ENCODE measurements at regions not wholly inside any gene's neighbourhood (a gene's known extent, or its start where the extent isn't known, plus 50 kb on each side); places are given as distances from the start of the nearest gene placed in this dataset.

DNA sequence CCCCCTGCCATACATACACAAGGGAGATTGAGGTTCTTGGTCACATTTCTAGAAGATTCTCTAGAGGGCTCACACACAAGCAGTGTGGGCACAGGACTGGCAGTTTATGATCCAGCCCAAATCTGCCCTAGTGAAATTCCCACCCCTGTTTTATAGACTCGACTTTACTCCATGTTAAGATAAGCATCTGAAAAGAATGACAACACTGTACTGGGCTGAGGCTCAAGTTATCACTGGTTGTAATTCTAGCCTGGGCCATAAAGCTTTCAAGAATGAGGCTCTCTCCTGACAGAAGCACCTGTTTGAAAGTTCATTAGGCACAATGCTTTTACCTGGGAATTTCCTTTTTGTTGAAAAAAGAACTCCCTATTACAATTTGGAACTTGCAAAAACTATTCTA, 195.6 kb upstream of the GLI3 start:
- TF ChIP-seq, protein P1, sequence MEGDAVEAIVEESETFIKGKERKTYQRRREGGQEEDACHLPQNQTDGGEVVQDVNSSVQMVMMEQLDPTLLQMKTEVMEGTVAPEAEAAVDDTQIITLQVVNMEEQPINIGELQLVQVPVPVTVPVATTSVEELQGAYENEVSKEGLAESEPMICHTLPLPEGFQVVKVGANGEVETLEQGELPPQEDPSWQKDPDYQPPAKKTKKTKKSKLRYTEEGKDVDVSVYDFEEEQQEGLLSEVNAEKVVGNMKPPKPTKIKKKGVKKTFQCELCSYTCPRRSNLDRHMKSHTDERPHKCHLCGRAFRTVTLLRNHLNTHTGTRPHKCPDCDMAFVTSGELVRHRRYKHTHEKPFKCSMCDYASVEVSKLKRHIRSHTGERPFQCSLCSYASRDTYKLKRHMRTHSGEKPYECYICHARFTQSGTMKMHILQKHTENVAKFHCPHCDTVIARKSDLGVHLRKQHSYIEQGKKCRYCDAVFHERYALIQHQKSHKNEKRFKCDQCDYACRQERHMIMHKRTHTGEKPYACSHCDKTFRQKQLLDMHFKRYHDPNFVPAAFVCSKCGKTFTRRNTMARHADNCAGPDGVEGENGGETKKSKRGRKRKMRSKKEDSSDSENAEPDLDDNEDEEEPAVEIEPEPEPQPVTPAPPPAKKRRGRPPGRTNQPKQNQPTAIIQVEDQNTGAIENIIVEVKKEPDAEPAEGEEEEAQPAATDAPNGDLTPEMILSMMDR (IDR thresholded peaks at IDR 0.05), result no peak
- WGBS, 3 donors, result 8 to 12% (median 10%) methylated on average over 1 of the region's 1 CpG

DNA sequence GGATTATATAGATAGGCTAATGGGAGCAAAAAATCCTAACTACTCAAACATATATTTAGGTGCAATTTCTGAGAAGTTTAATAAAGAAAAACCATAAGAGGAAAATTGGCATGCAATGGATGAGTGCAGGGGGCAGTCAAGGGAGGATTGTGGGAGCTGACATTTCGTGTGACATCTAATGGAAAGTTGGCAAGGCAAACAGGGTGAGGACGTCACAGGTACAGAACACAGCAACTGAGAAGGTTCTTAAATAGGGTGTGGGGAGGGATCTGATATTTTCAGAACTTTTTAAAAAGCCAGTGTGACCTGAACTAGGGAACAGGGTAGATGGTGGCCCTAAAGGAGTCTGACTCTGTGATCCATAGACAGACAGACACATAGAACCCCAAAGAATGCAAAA, 194.9 kb upstream of the GLI3 start:
- Histone ChIP-seq H3K4me3 (no peak overlapping the region), H3K36me3 (ENCODE audit: insufficient read depth in 1 of 2, low read depth in 1 of 2) (no peaks in the 10 kb centered on the region), H3K27ac (no peak overlapping the region), H3K9me3 (no peaks in the 10 kb centered on the region), H3K4me1 (no peaks in the 10 kb centered on the region), H3K27me3 (ENCODE audit: insufficient read depth in 3 of 3, low read length in 2 of 3) (no peaks in the 10 kb centered on the region)
- ATAC-seq (no peak), DNase-seq (no peak)
- WGBS, 3 donors, result 25 to 37% (median 34%) methylated on average over 2 of the region's 2 CpGs
- TF ChIP-seq, protein P1 (IDR thresholded peaks at IDR 0.05), result no peak
- intact Hi-C loops (cut with DNase I), result no loop called here

More for the DNA sequence above, 195.6 kb upstream of the GLI3 start:
- H3K9me3 ChIP-seq, result no peaks in the 10 kb centered on the region
- no peak for ATAC-seq
- intact Hi-C loops (cut with DNase I), result no loop called here
- no peak overlapping the region for H3K27ac ChIP-seq
- no peaks in the 10 kb centered on the region for H3K27me3 ChIP-seq (ENCODE audit: insufficient read depth in 3 of 3, low read length in 2 of 3)
- H3K4me1 ChIP-seq, result no peaks in the 10 kb centered on the region
- no peaks in the 10 kb centered on the region for H3K36me3 ChIP-seq (ENCODE audit: insufficient read depth in 1 of 2, low read depth in 1 of 2)
- DNase-seq, result no peak
- no peak overlapping the region for H3K4me3 ChIP-seq

GRCh38 chr7:42429339-42429738, 192.3 kb upstream of the GLI3 start:
- no peak for ATAC-seq
- Histone ChIP-seq H3K27me3 (ENCODE audit: insufficient read depth in 3 of 3, low read length in 2 of 3) (no peaks in the 10 kb centered on the region), H3K4me1 (no peaks in the 10 kb centered on the region), H3K27ac (no peak overlapping the region), H3K4me3 (no peak overlapping the region), H3K9me3 (no peaks in the 10 kb centered on the region), H3K36me3 (ENCODE audit: insufficient read depth in 1 of 2, low read depth in 1 of 2) (no peaks in the 10 kb centered on the region)
- WGBS, 3 donors, result 66 to 72% (median 71%) methylated on average over 4 of the region's 4 CpGs
- TF ChIP-seq, protein P1 (IDR thresholded peaks at IDR 0.05), result no peak
- intact Hi-C loops (cut with DNase I), result no loop called here
- no peak for DNase-seq

DNA sequence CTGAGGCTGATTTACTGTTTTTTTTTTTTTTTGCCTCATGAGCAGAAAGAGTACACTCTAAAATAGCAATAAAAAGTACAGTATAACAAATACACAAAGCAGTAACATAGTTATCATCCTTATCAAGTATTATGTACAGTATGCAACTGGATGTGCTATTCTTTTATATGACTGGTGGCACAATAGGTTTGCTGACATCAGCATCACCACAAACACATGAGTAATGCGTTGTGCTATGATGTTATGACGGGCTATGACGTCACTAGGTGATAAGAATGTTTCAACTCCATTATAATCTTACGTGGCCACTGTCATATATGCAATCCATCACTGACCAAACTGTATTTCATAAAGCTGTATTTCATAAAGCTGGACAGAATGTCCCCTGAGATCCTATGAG, 189.2 kb upstream of the GLI3 start:
- no peaks in the 10 kb centered on the region for H3K27me3 ChIP-seq (ENCODE audit: insufficient read depth in 3 of 3, low read length in 2 of 3)

More for the DNA sequence above, 189.2 kb upstream of the GLI3 start:
- Histone ChIP-seq H3K36me3 (ENCODE audit: insufficient read depth in 1 of 2, low read depth in 1 of 2) (no peaks in the 10 kb centered on the region), H3K27ac (no peak overlapping the region), H3K9me3 (no peaks in the 10 kb centered on the region), H3K4me3 (no peak overlapping the region), H3K4me1 (no peaks in the 10 kb centered on the region)
- TF ChIP-seq, protein P1 (IDR thresholded peaks at IDR 0.05), result no peak
- 88 to 96% (median 88%) methylated on average over 4 of the region's 4 CpGs for whole genome bisulfite sequencing, 3 donors
- ATAC-seq (no peak), DNase-seq (no peak)
- intact Hi-C loops (cut with DNase I), result no loop called here
